NOMO-1 (cell line): ENCODE measurements at regions not wholly inside any gene's neighbourhood (a gene's known extent, or its start where the extent isn't known, plus 50 kb on each side); places are given as distances from the start of the nearest gene placed in this dataset.
A peak's percentile ranks its signal among the peaks of the same experiment; 100 is the strongest.
"Not testable (repeated sequence)": the region's sequence is repeated elsewhere in the genome, so short reads cannot be mapped to it uniquely, and the experiment has no call there.

Experiments used
- DNase-seq, 2 experiments: peaks; one replicate each; lab custom pipeline; 2025; ENCODE audit not compliant: unreplicated experiment in 2 of 2; lab: John Stamatoyannopoulos, UW

GRCh38 chr3:126292318-126293070 lies 64.7 kb downstream of the KLF15 start:
- no peak for DNase-seq

- no peak for DNase-seq
Measured at GRCh38 chr3:126291537-126291936, 65.7 kb downstream of the KLF15 start.

- DNase-seq, result no peak
Measured at GRCh38 chr3:126291061-126291460, 66.1 kb downstream of the KLF15 start.

GRCh38 chr3:126290325-126290724 lies 66.9 kb downstream of the KLF15 start:
- no peak for DNase-seq

- DNase-seq, result no peak
Measured at GRCh38 chr3:126289096-126289495, 68.1 kb downstream of the KLF15 start.

GRCh38 chr3:126288314-126288713 lies 68.9 kb downstream of the KLF15 start:
- no peak for DNase-seq

- no peak for DNase-seq
Measured at GRCh38 chr3:126287536-126288241, 69.5 kb downstream of the KLF15 start.

GRCh38 chr3:126287171-126287535 lies 70.1 kb downstream of the KLF15 start:
- DNase-seq, result no peak

- no peak for DNase-seq
Measured at GRCh38 chr3:126285369-126285768, 71.8 kb downstream of the KLF15 start.

GRCh38 chr3:126284258-126284904 lies 72.8 kb downstream of the KLF15 start:
- no peak for DNase-seq

- not testable (repeated sequence) for DNase-seq
Measured at GRCh38 chr3:126283651-126284050, 73.6 kb downstream of the KLF15 start.

GRCh38 chr3:126279853-126280252 lies 77.4 kb downstream of the KLF15 start:
- DNase-seq, result no peak

GRCh38 chr3:126277629-126278378 lies 79.4 kb downstream of the KLF15 start:
- DNase-seq, result no peak

- DNase-seq, result peak; percentile 54 to 61
Measured at GRCh38 chr3:126275620-126275904, 81.6 kb downstream of the KLF15 start.

GRCh38 chr3:126274735-126275619 lies 82.2 kb downstream of the KLF15 start:
- peak; percentile 47 to 80 for DNase-seq

- no peak for DNase-seq
Measured at GRCh38 chr3:126270145-126270811, 86.9 kb downstream of the KLF15 start.

- DNase-seq, result no peak
Measured at GRCh38 chr3:126269354-126269753, 87.9 kb downstream of the KLF15 start.

- no peak for DNase-seq
Measured at GRCh38 chr3:126268866-126269265, 88.3 kb downstream of the KLF15 start.

GRCh38 chr3:126267976-126268615 lies 87.7 kb upstream of the ALDH1L1 start:
- no peak for DNase-seq
